ENCODE measurements at regions not wholly inside any gene's neighbourhood (a gene's known extent, or its start where the extent isn't known, plus 50 kb on each side); places are given as distances from the start of the nearest gene placed in this dataset.

GRCh38 chr2:71951083-71951468 is 196.6 kb downstream of the CYP26B1 start:
- Histone ChIP-seq H3K27ac (ENCODE audit: low read depth, low read length) (no peak overlapping the region), H3K27me3 (ENCODE audit: control insufficient read depth, insufficient read depth, low read length) (peaks cover 4% of the 10 kb centered on the region), H3K4me3 (ENCODE audit: low read depth, low read length) (no peak overlapping the region), H3K9me3 (ENCODE audit: control insufficient read depth, insufficient read depth, low read length) (no peaks in the 10 kb centered on the region)
- no peak for DNase-seq (ENCODE audit: low read depth, low spot score)
- ChIA-PET CTCF (interaction anchor here (1.0 to 2.5 kb wide), 2 partner anchors 26 to 199 kb away, joined by 3 to 12 read pairs; no protein-coding TSS in a partner anchor), POLR2A (interaction anchor here (0.6 kb wide), 1 partner anchor 12 kb away, joined by 3 read pairs; no protein-coding TSS in a partner anchor)
- TF ChIP-seq CTCF (IDR thresholded peaks at IDR 0.05; ENCODE audit: low read depth, low read length): no peak

- POLR2A ChIA-PET: interaction anchor here (0.6 kb wide), 1 partner anchor 13 kb away, joined by 3 read pairs; no protein-coding TSS in a partner anchor
- no peak for DNase-seq (ENCODE audit: low read depth, low spot score)
- Histone ChIP-seq H3K27me3 (ENCODE audit: control insufficient read depth, insufficient read depth, low read length) (peaks cover 4% of the 10 kb centered on the region), H3K27ac (ENCODE audit: low read depth, low read length) (no peak overlapping the region), H3K9me3 (ENCODE audit: control insufficient read depth, insufficient read depth, low read length) (no peaks in the 10 kb centered on the region), H3K4me3 (ENCODE audit: low read depth, low read length) (no peak overlapping the region)
- CTCF ChIA-PET: interaction anchor here (1.0 to 1.5 kb wide), 3 partner anchors 9 to 200 kb away, joined by 3 to 4 read pairs (median 3); no protein-coding TSS in a partner anchor
- no peak for TF ChIP-seq CTCF (IDR thresholded peaks at IDR 0.05; ENCODE audit: low read depth, low read length)
Observed at GRCh38 chr2:71950256-71951082, 197.2 kb downstream of the CYP26B1 start.

- Histone ChIP-seq H3K4me3 (ENCODE audit: low read depth, low read length) (no peak overlapping the region), H3K9me3 (ENCODE audit: control insufficient read depth, insufficient read depth, low read length) (no peaks in the 10 kb centered on the region), H3K27ac (ENCODE audit: low read depth, low read length) (no peak overlapping the region), H3K27me3 (ENCODE audit: control insufficient read depth, insufficient read depth, low read length) (peaks cover 4% of the 10 kb centered on the region)
- ChIA-PET POLR2A (no interaction called here), CTCF (interaction anchor here (1.5 kb wide), 1 partner anchor 25 kb away, joined by 4 read pairs; no protein-coding TSS in a partner anchor)
- no peak for DNase-seq (ENCODE audit: low read depth, low spot score)
- TF ChIP-seq CTCF (IDR thresholded peaks at IDR 0.05; ENCODE audit: low read depth, low read length): no peak
Observed at GRCh38 chr2:71949537-71949798, 198.2 kb downstream of the CYP26B1 start.

GRCh38 chr2:71948781-71949536 is 198.7 kb downstream of the CYP26B1 start:
- H3K4me3 ChIP-seq (ENCODE audit: low read depth, low read length): no peak overlapping the region
- TF ChIP-seq CTCF (IDR thresholded peaks at IDR 0.05; ENCODE audit: low read depth, low read length): no peak
- no peak overlapping the region for H3K27ac ChIP-seq (ENCODE audit: low read depth, low read length)
- H3K27me3 ChIP-seq (ENCODE audit: control insufficient read depth, insufficient read depth, low read length): peaks cover 4% of the 10 kb centered on the region
- no peaks in the 10 kb centered on the region for H3K9me3 ChIP-seq (ENCODE audit: control insufficient read depth, insufficient read depth, low read length)
- ChIA-PET POLR2A (no interaction called here), CTCF (interaction anchor here (1.5 kb wide), 1 partner anchor 25 kb away, joined by 4 read pairs; no protein-coding TSS in a partner anchor)
- DNase-seq (ENCODE audit: low read depth, low spot score): no peak

GRCh38 chr2:71947809-71948208 is 199.9 kb downstream of the CYP26B1 start:
- no peaks in the 10 kb centered on the region for H3K9me3 ChIP-seq (ENCODE audit: control insufficient read depth, insufficient read depth, low read length)
- H3K4me3 ChIP-seq (ENCODE audit: low read depth, low read length): no peak overlapping the region
- no peak overlapping the region for H3K27ac ChIP-seq (ENCODE audit: low read depth, low read length)
- peaks cover 6% of the 10 kb centered on the region for H3K27me3 ChIP-seq (ENCODE audit: control insufficient read depth, insufficient read depth, low read length)
- ChIA-PET POLR2A (no interaction called here), CTCF (no interaction called here)
- no peak for DNase-seq (ENCODE audit: low read depth, low spot score)
- no peak for TF ChIP-seq CTCF (IDR thresholded peaks at IDR 0.05; ENCODE audit: low read depth, low read length)
